SK-N-SH (cell line): ENCODE measurements at regions not wholly inside any gene's neighbourhood (a gene's known extent, or its start where the extent isn't known, plus 50 kb on each side); places are given as distances from the start of the nearest gene placed in this dataset.

ENCODE experiments used
- CTCF ChIA-PET: fragments of 300-600, 350-600 bp; formaldehyde crosslinking; extraction: SDS; loops from one replicate; lab custom pipeline; 2021; lab: Yijun Ruan, JAX
- POLR2A ChIA-PET: fragments of 350-600 bp; sonication (Branson Sonifier 250); formaldehyde crosslinking; extraction: SDS; loops from one replicate; lab custom pipeline; 2020; ENCODE audit warnings: antibody characterized with exemption, inconsistent platforms; lab: Yijun Ruan, JAX
- DNase-seq: peaks from one replicate; pipeline ENCODE4 v3.0.0; 2012
- H2AFZ ChIP-seq: fragments of 200-600 bp; sonication (generic); 2 replicates; pipeline ENCODE4 v1.8.1; 2016; ENCODE audit warnings: antibody characterized with exemption, mild to moderate bottlenecking, low read depth
- H3F3A ChIP-seq: fragments of 200-600 bp; sonication (generic); replicated peaks from 2 replicates; pipeline ENCODE3; 2016; ENCODE audit warnings: antibody characterized with exemption, mild to moderate bottlenecking; ENCODE audit not compliant: insufficient read depth
- H3K27ac ChIP-seq, 2 experiments: fragments of 200-500 bp in 1 of 2; fragments of 200-600 bp in 1 of 2; sonication (Bioruptor generic) in 1 of 2; sonication (generic), shearing (Covaris generic) in 1 of 2; 2 replicates each; pipeline versions ENCODE4 v1.5.1 to v1.6.1; 2014 to 2016; ENCODE audit warnings: low read depth in 2 of 2, inconsistent platforms in 1 of 2, low read length in 1 of 2, mild to moderate bottlenecking in 1 of 2, mixed read lengths in 1 of 2
- H3K27me3 ChIP-seq: fragments of 200-600 bp; sonication (generic), shearing (Covaris generic); 2 replicates; pipeline ENCODE4 v1.6.1; 2016; ENCODE audit warnings: mixed run types; ENCODE audit not compliant: insufficient read depth
- H3K36me3 ChIP-seq, 2 experiments: fragments of 200-500 bp in 1 of 2; fragments of 200-600 bp in 1 of 2; sonication (Bioruptor generic) in 1 of 2; sonication (generic) in 1 of 2; replicated peaks in 1 of 2; 2 replicates each; pipeline versions ENCODE3 to v1.5.1; 2014 to 2016; ENCODE audit warnings: low read length in 1 of 2, mild to moderate bottlenecking in 1 of 2; ENCODE audit not compliant: insufficient read depth in 2 of 2, control insufficient read depth in 1 of 2
- H3K4me1 ChIP-seq, 2 experiments: fragments of 200-500 bp in 1 of 2; fragments of 200-600 bp in 1 of 2; sonication (Bioruptor generic) in 1 of 2; sonication (generic), shearing (Covaris generic) in 1 of 2; 2 replicates each; pipeline versions ENCODE4 v1.5.1 to v1.6.1; 2014 to 2016; ENCODE audit warnings: low read depth in 1 of 2, low read length in 1 of 2, mixed run types in 1 of 2; ENCODE audit not compliant: insufficient read depth in 2 of 2, control insufficient read depth in 1 of 2
- H3K4me2 ChIP-seq: fragments of 200-600 bp; sonication (generic), shearing (Covaris generic); 2 replicates; pipeline ENCODE4 v1.6.1; 2017; ENCODE audit warnings: mixed run types
- H3K4me3 ChIP-seq, 2 experiments: fragments of 200-500 bp in 1 of 2; fragments of 200-600 bp in 1 of 2; sonication (Bioruptor generic) in 1 of 2; sonication (generic), shearing (Covaris generic) in 1 of 2; 2 replicates each; pipeline versions ENCODE4 v1.5.1 to v1.8.1; 2014 to 2016; ENCODE audit warnings: low read depth in 2 of 2, inconsistent platforms in 1 of 2, low read length in 1 of 2, mild to moderate bottlenecking in 1 of 2, mixed read lengths in 1 of 2, moderate library complexity in 1 of 2
- H3K79me2 ChIP-seq: fragments of 200-600 bp; sonication (generic); 2 replicates; pipeline ENCODE4 v1.8.1; 2017; ENCODE audit warnings: mild to moderate bottlenecking; ENCODE audit not compliant: insufficient read depth
- H3K9ac ChIP-seq: fragments of 200-600 bp; sonication (generic); 2 replicates; pipeline ENCODE4 v1.6.1; 2017; ENCODE audit warnings: mixed run types
- H3K9me2 ChIP-seq: fragments of 200-600 bp; sonication (generic); 2 replicates; pipeline ENCODE4 v1.6.1; 2017; ENCODE audit warnings: mixed run types
- H3K9me3 ChIP-seq: fragments of 200-600 bp; sonication (generic); 2 replicates; pipeline ENCODE4 v1.6.1; 2017; ENCODE audit warnings: mixed run types, mild to moderate bottlenecking, moderate library complexity
- H4K20me1 ChIP-seq: fragments of 200-600 bp; sonication (generic); 2 replicates; pipeline ENCODE4 v1.6.1; 2017; ENCODE audit warnings: mild to moderate bottlenecking, mixed run types; ENCODE audit not compliant: insufficient read depth
- FOSL2 ChIP-seq: IDR thresholded peaks from 2 replicates; pipeline ENCODE4 v1.4.0; 2012; ENCODE audit warnings: low read depth, mild to moderate bottlenecking, moderate library complexity, borderline replicate concordance
- FOXJ3 ChIP-seq: sonication (generic); formaldehyde crosslinking; IDR thresholded peaks from 2 replicates; pipeline ENCODE4 v1.5.1; 2020; ENCODE audit warnings: mild to moderate bottlenecking, missing genetic modification reagents
- FOXM1 ChIP-seq: IDR thresholded peaks from 2 replicates; pipeline ENCODE4 v1.4.0; 2012; ENCODE audit warnings: low read depth, mild to moderate bottlenecking
- GABPA ChIP-seq: IDR thresholded peaks from 2 replicates; pipeline ENCODE4 v1.4.0; 2012; ENCODE audit warnings: low read depth, mild to moderate bottlenecking
- JUND ChIP-seq: IDR thresholded peaks from 2 replicates; pipeline ENCODE4 v1.4.0; 2012
- MAX ChIP-seq: IDR thresholded peaks from 2 replicates; pipeline ENCODE4 v1.4.0; 2012; ENCODE audit warnings: low read depth
- MXI1 ChIP-seq: IDR thresholded peaks from 2 replicates; pipeline ENCODE4 v1.6.1; 2012; ENCODE audit warnings: mild to moderate bottlenecking, low read depth, low read length, improper control_type of control experiment
- NRF1 ChIP-seq: IDR thresholded peaks from 2 replicates; pipeline ENCODE4 v1.6.1; 2012; ENCODE audit warnings: low read depth, mild to moderate bottlenecking, low read length
- POLR2AphosphoS5 ChIP-seq: IDR thresholded peaks from 2 replicates; pipeline ENCODE4 v1.6.1; 2012; ENCODE audit warnings: low read depth, low read length
- RAD21 ChIP-seq: IDR thresholded peaks from 2 replicates; pipeline ENCODE4 v1.6.1; 2012; ENCODE audit warnings: mild to moderate bottlenecking, low read length
- REST ChIP-seq: IDR thresholded peaks from 2 replicates; pipeline ENCODE4 v1.6.1; 2012; ENCODE audit warnings: mild to moderate bottlenecking, low read depth, low read length, moderate library complexity
- RXRA ChIP-seq: IDR thresholded peaks from 2 replicates; pipeline ENCODE4 v1.4.0; 2012; ENCODE audit warnings: low read depth, mild to moderate bottlenecking, borderline replicate concordance
- TAF1 ChIP-seq: IDR thresholded peaks from 2 replicates; pipeline ENCODE4 v1.6.1; 2012; ENCODE audit warnings: low read depth, mild to moderate bottlenecking, low read length, moderate library complexity, borderline replicate concordance
- TEAD4 ChIP-seq: IDR thresholded peaks from 2 replicates; pipeline ENCODE4 v1.4.0; 2012; ENCODE audit warnings: mild to moderate bottlenecking, borderline replicate concordance; ENCODE audit not compliant: insufficient read depth
- USF1 ChIP-seq: IDR thresholded peaks from 2 replicates; pipeline ENCODE4 v1.4.0; 2012; ENCODE audit warnings: low read depth, borderline replicate concordance
- YY1 ChIP-seq: IDR thresholded peaks from 2 replicates; pipeline ENCODE4 v1.4.0; 2012; ENCODE audit warnings: low read depth, mild to moderate bottlenecking
- WGBS: methylation state at CpG from one replicate; pipeline ENCODE4 v1.1.6; 2017; ENCODE audit warnings: low lambda C conversion rate; 5-methylcytosine and 5-hydroxymethylcytosine counted together
- TF ChIP-seq, protein P1 (sequence below): fragments of 150-350 bp; IDR thresholded peaks from 2 replicates; pipeline ENCODE4 v1.6.1; 2017; ENCODE audit warnings: antibody characterized with exemption, low read length, low read depth, borderline replicate concordance
- TF ChIP-seq, protein P2 (sequence below): IDR thresholded peaks from 2 replicates; pipeline ENCODE4; 2012

DNA sequence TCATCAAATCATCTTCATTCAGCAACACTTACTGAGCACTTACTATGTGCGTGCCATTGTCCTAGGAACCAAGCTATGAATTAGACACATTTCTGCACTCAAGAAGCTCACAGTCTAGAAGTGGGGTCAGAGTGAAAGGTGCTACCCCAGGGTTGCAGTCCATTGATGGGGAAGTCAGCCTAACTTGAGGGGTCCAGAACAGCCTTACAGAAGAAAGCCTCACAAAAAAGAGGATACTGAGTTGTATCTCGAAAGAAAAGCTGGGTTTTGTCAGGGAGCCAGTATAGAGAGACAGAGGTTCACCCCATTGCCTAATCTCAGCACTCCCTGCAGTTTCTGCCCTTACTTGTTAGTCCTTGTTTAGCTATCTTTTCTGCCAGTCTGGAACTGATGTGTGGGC, 153.1 kb upstream of the JUN start:
- Histone ChIP-seq H3F3A (peaks cover 13% of the 10 kb centered on the region), H3K9ac (no peak overlapping the region), H3K4me1 (peaks cover 3 to 12% of the 10 kb centered on the region in 2 experiments; a peak in 2 of 4 replicates), H4K20me1 (no peaks in the 10 kb centered on the region), H3K36me3 (no peaks in the 10 kb centered on the region)
- no peak for TF ChIP-seq REST
- TF ChIP-seq RXRA: no peak
- TF ChIP-seq, all 33 proteins: peak for 0
- no peak overlapping the region for H3K4me3 ChIP-seq
- no peak overlapping the region for H3K4me2 ChIP-seq
- ChIA-PET CTCF (no interaction called here), POLR2A (no interaction called here)
- H3K27ac ChIP-seq: no peak overlapping the region
- H3K9me3 ChIP-seq: no peaks in the 10 kb centered on the region
- H2AFZ ChIP-seq: no peak overlapping the region
- DNase-seq: no peak
- H3K9me2 ChIP-seq: no peaks in the 10 kb centered on the region
- 92% methylated on average over 2 of the region's 2 CpGs for WGBS
- H3K79me2 ChIP-seq: no peaks in the 10 kb centered on the region
- no peaks in the 10 kb centered on the region for H3K27me3 ChIP-seq

DNA sequence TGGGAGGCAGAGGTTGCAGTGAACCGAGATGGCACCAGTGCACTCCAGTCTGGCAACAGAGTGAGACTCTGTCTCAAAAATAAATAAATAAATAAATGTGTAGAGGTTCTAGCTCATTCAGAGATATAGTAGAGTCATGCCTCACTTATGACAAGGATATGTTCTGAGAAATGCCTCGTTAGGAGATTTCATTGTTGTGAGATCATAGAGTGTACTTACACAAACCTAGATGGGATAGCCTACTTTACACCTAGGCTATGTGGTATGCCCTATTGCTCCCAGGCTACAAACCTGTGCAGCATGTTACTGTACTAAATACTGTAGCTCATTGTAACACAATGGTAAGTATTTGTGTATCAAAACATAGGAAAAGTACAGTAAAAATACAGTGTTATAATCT, 155.3 kb upstream of the JUN start:
- 66% methylated on average over 2 of the region's 2 CpGs for WGBS
- H3K4me2 ChIP-seq: no peak overlapping the region
- no peaks in the 10 kb centered on the region for H3F3A ChIP-seq
- no peaks in the 10 kb centered on the region for H3K36me3 ChIP-seq
- CTCF ChIA-PET: interaction anchor here (0.6 kb wide), 1 partner anchor 238 kb away, joined by 3 read pairs; no protein-coding TSS in a partner anchor
- H3K4me3 ChIP-seq: no peak overlapping the region
- no peak overlapping the region for H3K27ac ChIP-seq
- H3K79me2 ChIP-seq: no peaks in the 10 kb centered on the region
- POLR2A ChIA-PET: no interaction called here
- H3K27me3 ChIP-seq: no peaks in the 10 kb centered on the region
- H3K9me3 ChIP-seq: no peaks in the 10 kb centered on the region
- H2AFZ ChIP-seq: no peak overlapping the region
- H4K20me1 ChIP-seq: no peaks in the 10 kb centered on the region
- TF ChIP-seq MAX (no peak), YY1 (no peak), GABPA (no peak), FOXM1 (no peak), FOXJ3 (CRISPR knock-in tag) (no peak), MXI1 (no peak), NRF1 (no peak), FOSL2 (no peak), USF1 (no peak), TAF1 (no peak), JUND (no peak), TEAD4 (no peak), RAD21 (no peak), POLR2AphosphoS5 (no peak)
- TF ChIP-seq, protein P1, sequence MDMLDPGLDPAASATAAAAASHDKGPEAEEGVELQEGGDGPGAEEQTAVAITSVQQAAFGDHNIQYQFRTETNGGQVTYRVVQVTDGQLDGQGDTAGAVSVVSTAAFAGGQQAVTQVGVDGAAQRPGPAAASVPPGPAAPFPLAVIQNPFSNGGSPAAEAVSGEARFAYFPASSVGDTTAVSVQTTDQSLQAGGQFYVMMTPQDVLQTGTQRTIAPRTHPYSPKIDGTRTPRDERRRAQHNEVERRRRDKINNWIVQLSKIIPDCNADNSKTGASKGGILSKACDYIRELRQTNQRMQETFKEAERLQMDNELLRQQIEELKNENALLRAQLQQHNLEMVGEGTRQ: no peak
- TF ChIP-seq, protein P2, sequence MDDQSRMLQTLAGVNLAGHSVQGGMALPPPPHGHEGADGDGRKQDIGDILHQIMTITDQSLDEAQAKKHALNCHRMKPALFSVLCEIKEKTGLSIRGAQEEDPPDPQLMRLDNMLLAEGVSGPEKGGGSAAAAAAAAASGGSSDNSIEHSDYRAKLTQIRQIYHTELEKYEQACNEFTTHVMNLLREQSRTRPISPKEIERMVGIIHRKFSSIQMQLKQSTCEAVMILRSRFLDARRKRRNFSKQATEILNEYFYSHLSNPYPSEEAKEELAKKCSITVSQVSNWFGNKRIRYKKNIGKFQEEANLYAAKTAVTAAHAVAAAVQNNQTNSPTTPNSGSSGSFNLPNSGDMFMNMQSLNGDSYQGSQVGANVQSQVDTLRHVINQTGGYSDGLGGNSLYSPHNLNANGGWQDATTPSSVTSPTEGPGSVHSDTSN: no peak
- TF ChIP-seq, all 33 proteins: peak for 0
- Histone ChIP-seq H3K9ac (no peak overlapping the region), H3K9me2 (no peaks in the 10 kb centered on the region), H3K4me1 (no peaks in the 10 kb centered on the region)
- DNase-seq: no peak
